ENCODE measurements at regions not wholly inside any gene's neighbourhood (a gene's known extent, or its start where the extent isn't known, plus 50 kb on each side); places are given as distances from the start of the nearest gene placed in this dataset.

DNA sequence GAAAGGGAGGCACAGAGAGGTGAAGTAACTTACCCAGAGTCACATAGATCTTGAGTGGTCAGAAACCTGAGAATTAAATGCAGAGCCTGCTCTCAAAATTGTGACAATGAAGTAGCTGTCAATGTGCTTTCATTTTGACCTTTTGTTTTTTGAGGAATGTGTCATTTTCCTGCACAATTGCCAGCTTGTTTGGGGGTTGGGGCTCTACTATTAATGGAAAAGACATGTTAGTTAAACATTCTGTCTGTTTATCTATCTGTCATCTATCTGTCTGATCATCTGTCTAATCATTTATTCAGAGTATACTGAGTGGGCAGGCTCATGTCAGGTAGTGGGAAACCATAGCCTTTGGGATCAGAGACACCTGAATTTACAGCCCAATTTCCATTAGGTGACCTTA, 428.4 kb downstream of the TSN start:
- DNase-seq = no peak

GRCh38 chr2:122186761-122187222, 431.3 kb downstream of the TSN start:
- no peak for DNase-seq

- peak; percentile 77 for DNase-seq
Measured at GRCh38 chr2:122191331-122191730, 435.9 kb downstream of the TSN start.

- DNase-seq = no peak
Measured at GRCh38 chr2:122193622-122194021, 438.2 kb downstream of the TSN start.

GRCh38 chr2:122194546-122194945, 439.1 kb downstream of the TSN start:
- peak; percentile 60 for DNase-seq

GRCh38 chr2:122203523-122203922, 448.1 kb downstream of the TSN start:
- no peak for DNase-seq

DNA sequence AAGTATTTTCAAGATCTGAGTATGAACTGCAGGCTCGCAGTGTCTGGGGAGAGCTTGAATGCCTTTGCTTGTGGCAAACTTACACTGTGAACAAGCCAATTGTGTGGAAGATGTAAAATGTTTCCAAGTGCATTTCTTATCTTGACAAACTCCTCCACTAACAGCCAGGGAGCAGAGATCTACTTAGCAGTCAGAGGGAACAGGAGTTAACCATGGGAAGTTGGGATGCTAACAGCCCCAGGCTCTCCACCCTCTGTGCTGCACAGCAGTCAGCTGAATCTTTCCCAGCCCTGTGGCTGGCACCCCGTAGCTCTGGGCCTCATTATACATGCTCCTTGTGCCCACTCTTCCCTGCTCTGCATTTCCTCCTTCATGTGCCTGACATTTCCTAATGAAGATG, 450.2 kb downstream of the TSN start:
- DNase-seq = no peak

DNA sequence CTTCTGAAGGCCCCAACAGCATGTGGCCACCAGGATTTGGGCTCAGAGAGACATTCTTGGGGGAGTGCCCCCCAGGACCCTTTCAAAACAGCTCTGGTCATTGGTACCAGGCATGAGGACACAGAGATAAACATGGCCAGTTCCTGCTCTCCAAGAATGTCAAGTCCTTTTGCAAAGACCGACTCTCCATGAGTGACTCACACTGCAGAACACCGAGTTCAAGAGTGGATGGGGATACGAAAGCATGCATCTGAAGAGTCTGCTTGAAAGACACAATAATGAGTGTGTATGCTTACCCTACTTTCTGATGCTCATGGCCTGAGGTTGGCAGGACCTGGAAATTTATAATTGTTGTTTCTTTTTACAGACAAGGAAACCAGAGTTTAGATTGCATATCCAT, 450.6 kb downstream of the TSN start:
- peak; percentile 63 for DNase-seq

- DNase-seq = no peak
Measured at GRCh38 chr2:122209377-122209776, 453.9 kb downstream of the TSN start.

GRCh38 chr2:122210065-122210464, 454.6 kb downstream of the TSN start:
- DNase-seq = no peak

DNA sequence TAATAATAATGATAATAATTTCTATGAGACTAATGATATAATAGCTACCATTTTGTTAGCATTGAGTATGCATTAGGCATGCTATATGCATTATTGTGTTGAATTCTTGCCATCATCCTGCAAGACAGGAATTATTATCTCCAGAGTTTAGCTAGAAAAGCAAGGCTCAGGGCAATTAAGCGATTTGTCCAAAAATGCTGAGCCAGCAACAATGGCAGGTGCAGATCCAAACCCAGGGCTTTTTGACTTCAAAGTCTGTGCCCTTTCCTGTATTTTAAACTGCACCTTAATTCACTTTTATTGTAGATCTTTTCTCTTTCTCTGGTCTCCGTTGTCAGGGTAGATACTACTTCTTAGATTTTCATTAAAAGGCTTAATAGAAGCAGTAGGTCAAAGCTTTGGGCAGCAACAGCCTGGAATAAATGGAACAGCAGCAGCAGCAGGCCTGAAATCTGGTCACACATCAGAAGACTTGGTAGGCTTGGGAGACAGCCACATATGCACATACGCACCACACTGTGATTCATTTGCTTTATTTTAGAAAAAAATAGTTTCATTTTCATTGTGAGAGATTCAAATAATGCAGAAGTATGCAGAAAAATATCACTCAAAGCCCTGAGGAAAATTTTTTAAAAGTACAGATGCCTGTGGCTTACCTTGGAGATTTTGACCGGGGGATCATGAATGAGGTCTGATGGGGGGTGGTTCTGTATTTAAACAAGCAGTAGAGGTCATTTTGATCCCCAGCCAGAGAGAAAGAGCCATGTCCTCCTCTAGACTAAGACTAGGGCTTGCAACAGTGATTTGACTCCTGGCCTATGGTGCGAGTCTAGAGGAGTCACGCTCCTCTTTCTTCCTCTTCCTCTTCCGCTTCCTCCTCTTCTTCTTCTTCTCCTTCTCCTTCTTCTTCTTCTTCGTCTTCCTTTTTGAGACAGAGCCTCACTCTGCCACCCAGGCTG, 455.7 kb downstream of the TSN start:
- DNase-seq = no peak

- no peak for DNase-seq
Measured at GRCh38 chr2:122213312-122213711, 457.9 kb downstream of the TSN start.

DNA sequence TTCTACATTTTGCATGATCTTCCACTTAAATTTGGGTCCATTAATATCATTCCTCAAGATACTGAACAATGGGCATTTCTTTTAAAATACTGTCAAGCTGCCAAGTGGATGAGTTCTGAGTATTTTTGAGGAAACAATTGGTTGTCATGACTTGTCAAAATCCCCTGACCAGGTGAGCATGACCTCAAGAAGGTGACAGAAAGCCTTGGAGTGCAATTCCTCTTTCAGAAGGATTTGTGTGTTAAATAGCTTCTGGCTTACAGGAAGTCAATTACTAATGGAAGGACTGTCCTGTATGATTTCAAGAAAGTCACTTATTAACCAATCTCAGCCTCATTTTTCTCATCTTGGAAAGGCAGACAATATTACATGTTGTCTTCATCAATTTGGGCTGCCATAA, 460.6 kb downstream of the TSN start:
- DNase-seq = no peak

GRCh38 chr2:122216901-122217300, 461.4 kb downstream of the TSN start:
- DNase-seq = no peak

- no peak for DNase-seq
Measured at GRCh38 chr2:122218596-122218995, 463.1 kb downstream of the TSN start.

DNA sequence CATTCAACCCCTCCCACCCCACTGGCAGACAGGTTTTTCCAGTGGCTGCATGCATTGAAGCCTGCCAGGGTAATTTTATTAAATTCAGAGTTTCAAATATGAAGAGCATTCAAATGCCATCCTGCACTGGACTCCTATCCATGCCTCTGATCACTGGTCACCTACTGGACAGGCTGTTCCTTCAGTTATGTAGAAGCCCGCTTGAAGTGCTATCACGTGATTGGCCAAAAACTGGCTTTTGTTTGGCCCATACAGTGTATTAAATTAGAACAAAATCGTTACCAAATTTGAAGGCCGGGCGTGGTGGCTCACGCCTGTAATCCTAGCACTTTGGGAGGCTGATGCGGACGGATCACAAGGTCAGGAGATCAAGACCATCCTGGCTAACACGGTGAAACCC, 464.1 kb downstream of the TSN start:
- DNase-seq = no peak

GRCh38 chr2:122221665-122222064, 466.2 kb downstream of the TSN start:
- no peak for DNase-seq

DNA sequence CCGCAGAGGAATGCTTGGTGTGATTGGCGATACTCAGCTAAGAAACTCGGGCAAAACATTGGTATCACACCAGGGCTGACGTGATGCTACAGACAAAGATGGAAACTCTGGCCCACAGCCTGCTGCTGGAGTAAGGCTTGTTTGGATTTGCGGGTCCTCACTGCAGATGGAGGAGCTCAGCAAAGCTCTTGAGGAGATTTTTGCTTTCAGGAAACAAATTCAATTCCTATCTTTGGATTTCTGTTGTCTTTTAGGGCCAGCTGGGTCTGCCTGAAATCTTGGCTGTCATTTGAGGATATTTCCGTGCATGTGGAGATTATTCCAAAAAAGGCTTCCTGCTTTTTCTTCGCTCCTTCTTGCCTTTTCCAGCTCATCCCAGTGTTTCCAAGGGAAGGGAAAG, 475.8 kb downstream of the TSN start:
- no peak for DNase-seq

DNA sequence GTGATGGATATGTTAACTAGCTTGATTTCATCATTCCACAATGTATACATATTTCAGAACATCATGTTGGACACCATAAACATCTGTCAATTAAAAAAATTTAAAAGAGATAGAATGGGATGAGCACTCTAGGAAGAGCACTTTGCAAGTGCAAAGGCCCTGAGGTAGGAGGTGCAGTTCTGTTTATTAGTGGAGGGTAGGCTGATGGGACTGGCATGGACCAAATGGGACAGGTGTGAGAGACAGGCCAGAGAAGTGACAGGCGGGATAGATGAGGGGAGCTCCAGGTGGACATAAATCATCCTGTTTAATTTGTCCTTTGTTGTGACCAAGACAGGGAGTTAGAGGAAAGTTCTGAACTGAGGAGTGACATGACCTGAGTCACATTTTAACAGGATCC, 477.9 kb downstream of the TSN start:
- DNase-seq = no peak

- DNase-seq = no peak
Measured at GRCh38 chr2:122236152-122236874, 480.9 kb downstream of the TSN start.

- DNase-seq = no peak
Measured at GRCh38 chr2:122236925-122237324, 481.5 kb downstream of the TSN start.

DNA sequence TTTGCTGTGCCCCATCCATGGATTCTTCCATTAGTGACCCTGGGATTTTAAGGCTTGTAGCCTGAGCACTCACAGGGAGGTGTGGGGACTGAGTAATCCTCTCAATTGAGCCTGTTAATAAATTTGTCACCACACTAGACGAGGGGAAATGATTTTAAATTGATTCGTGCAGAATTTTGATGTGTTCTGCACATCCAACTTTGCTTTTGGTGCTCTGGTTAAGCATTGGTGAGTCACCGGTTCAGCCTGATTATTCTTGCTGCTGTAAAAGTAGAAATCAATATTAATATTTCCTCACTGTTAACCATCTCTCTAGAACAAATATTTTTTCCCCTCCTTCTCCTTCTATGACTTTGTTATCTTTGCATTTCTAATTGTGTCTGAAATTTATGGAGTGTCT, 482.0 kb downstream of the TSN start:
- DNase-seq = no peak

DNA sequence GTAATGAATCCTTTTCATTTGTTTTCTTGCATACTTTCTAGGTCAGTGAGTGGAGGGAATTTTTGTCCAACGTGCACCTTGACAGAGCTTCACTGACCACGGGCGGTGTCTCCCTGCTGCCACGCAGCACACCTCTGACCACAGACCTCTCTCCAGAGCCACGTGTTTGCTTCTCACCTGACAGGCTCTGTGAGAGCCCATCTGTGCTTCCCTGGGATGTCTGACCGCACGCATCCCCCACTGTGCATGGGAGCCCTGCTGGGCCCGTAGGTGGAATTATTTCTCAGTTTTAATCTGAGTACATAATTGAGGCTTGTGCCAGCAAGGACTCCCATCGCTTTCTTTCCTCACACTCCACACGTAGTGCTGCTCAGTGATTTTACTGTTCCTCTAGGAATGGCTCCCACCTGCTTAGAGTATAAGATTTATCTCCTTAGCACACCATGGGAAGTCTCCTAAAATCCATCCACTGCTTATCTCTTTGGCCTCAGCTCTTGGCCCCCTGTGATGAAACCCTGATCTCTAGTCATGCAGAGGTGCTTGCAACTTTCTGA, 482.6 kb downstream of the TSN start:
- DNase-seq = no peak

DNA sequence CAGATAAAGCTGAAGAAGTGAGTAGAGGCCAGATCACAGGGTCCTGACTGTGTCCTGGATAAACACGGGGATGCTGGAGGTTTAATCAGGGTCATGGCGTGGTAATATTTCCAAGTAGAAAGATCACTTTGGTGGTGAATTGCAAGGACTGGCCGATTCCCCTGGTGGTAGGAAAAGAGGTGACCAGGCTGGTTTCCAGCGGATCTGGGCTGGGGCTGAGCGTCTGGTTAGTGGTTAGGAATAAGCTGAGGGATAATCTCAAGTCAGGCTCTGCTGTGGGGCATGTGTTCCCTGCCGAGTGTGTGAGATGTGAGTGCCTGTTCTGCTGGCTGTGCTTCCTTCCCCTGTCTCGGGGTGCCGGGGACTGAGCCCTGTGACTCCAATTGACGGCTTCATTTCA, 484.0 kb downstream of the TSN start:
- DNase-seq = no peak

Measured in DMS53 (cell line).